ENCODE measurements at regions not wholly inside any gene's neighbourhood (a gene's known extent, or its start where the extent isn't known, plus 50 kb on each side); places are given as distances from the start of the nearest gene placed in this dataset.

- DNase-seq, result no peak
Measured at GRCh38 chr5:63175850-63176249, 597.2 kb downstream of the LRRC70 start.

- no peak for DNase-seq
Measured at GRCh38 chr5:63170486-63170885, 591.9 kb downstream of the LRRC70 start.

GRCh38 chr5:63164838-63165535, 586.4 kb downstream of the LRRC70 start:
- DNase-seq, result no peak

GRCh38 chr5:63164339-63164738, 585.7 kb downstream of the LRRC70 start:
- no peak for DNase-seq

- no peak for DNase-seq
Measured at GRCh38 chr5:63155310-63155631, 576.7 kb downstream of the LRRC70 start.

- DNase-seq, result no peak
Measured at GRCh38 chr5:63154476-63155309, 576.1 kb downstream of the LRRC70 start.

- DNase-seq, result no peak
Measured at GRCh38 chr5:63152871-63153270, 574.3 kb downstream of the LRRC70 start.

- no peak for DNase-seq
Measured at GRCh38 chr5:63145167-63145566, 566.5 kb downstream of the LRRC70 start.

- DNase-seq, result no peak
Measured at GRCh38 chr5:63141591-63141990, 563.0 kb downstream of the LRRC70 start.

- no peak for DNase-seq
Measured at GRCh38 chr5:63135291-63135690, 556.7 kb downstream of the LRRC70 start.

- DNase-seq, result no peak
Measured at GRCh38 chr5:63131626-63132285, 553.1 kb downstream of the LRRC70 start.

GRCh38 chr5:63128761-63129160, 550.1 kb downstream of the LRRC70 start:
- DNase-seq, result no peak

GRCh38 chr5:63128018-63128417, 549.4 kb downstream of the LRRC70 start:
- no peak for DNase-seq

- DNase-seq, result no peak
Measured at GRCh38 chr5:63127054-63127453, 548.4 kb downstream of the LRRC70 start.

GRCh38 chr5:63125862-63126261, 547.2 kb downstream of the LRRC70 start:
- DNase-seq, result no peak

GRCh38 chr5:63125392-63125791, 546.8 kb downstream of the LRRC70 start:
- no peak for DNase-seq

GRCh38 chr5:63124266-63124665, 545.6 kb downstream of the LRRC70 start:
- no peak for DNase-seq

- DNase-seq, result no peak
Measured at GRCh38 chr5:63121471-63121870, 542.9 kb downstream of the LRRC70 start.

- no peak for DNase-seq
Measured at GRCh38 chr5:63118221-63118620, 539.6 kb downstream of the LRRC70 start.

- no peak for DNase-seq
Measured at GRCh38 chr5:63111891-63112290, 533.3 kb downstream of the LRRC70 start.

GRCh38 chr5:63101870-63102269, 523.3 kb downstream of the LRRC70 start:
- no peak for DNase-seq

- no peak for DNase-seq
Measured at GRCh38 chr5:63097286-63097685, 518.7 kb downstream of the LRRC70 start.

- no peak for DNase-seq
Measured at GRCh38 chr5:63094730-63095129, 516.1 kb downstream of the LRRC70 start.

GRCh38 chr5:63089147-63089546, 510.5 kb downstream of the LRRC70 start:
- DNase-seq, result no peak
